GM18873 (cell line): ENCODE measurements at regions not wholly inside any gene's neighbourhood (a gene's known extent, or its start where the extent isn't known, plus 50 kb on each side); places are given as distances from the start of the nearest gene placed in this dataset.

Experiments used
- ATAC-seq: cut with Tn5 transposase; IDR thresholded peaks from one replicate; pipeline ENCODE4 v1.9.1; 2021; ENCODE audit warnings: mild to moderate bottlenecking, moderate library complexity, moderate number of reproducible peaks; ENCODE audit not compliant: unreplicated experiment, low FRiP score

GRCh38 chr1:234731569-234732085 lies 121.6 kb upstream of the IRF2BP2 start:
- ATAC-seq: peak; percentile 25

GRCh38 chr1:234730770-234731568 lies 121.0 kb upstream of the IRF2BP2 start:
- ATAC-seq: peak; percentile 66

- peak; percentile 18 for ATAC-seq
Observed at GRCh38 chr1:234730475-234730769, 120.4 kb upstream of the IRF2BP2 start.

- no peak for ATAC-seq
Observed at GRCh38 chr1:234729561-234730474, 119.8 kb upstream of the IRF2BP2 start.

GRCh38 chr1:234728740-234729139 lies 118.8 kb upstream of the IRF2BP2 start:
- ATAC-seq: no peak

- no peak for ATAC-seq
Observed at GRCh38 chr1:234727018-234727940, 117.3 kb upstream of the IRF2BP2 start.

- ATAC-seq: no peak
Observed at GRCh38 chr1:234726359-234726943, 116.5 kb upstream of the IRF2BP2 start.

- ATAC-seq: no peak
Observed at GRCh38 chr1:234725177-234726132, 115.5 kb upstream of the IRF2BP2 start.

GRCh38 chr1:234724516-234725176 lies 114.7 kb upstream of the IRF2BP2 start:
- no peak for ATAC-seq

GRCh38 chr1:234722904-234723720 lies 113.1 kb upstream of the IRF2BP2 start:
- ATAC-seq: no peak

GRCh38 chr1:234722270-234722704 lies 112.3 kb upstream of the IRF2BP2 start:
- no peak for ATAC-seq

GRCh38 chr1:234721476-234722269 lies 111.7 kb upstream of the IRF2BP2 start:
- ATAC-seq: no peak

- ATAC-seq: no peak
Observed at GRCh38 chr1:234720709-234721441, 110.9 kb upstream of the IRF2BP2 start.

GRCh38 chr1:234719454-234720251 lies 109.7 kb upstream of the IRF2BP2 start:
- no peak for ATAC-seq
